CD14-positive monocyte (primary cell): ENCODE measurements at regions not wholly inside any gene's neighbourhood (a gene's known extent, or its start where the extent isn't known, plus 50 kb on each side); places are given as distances from the start of the nearest gene placed in this dataset.

Experiments
- DNase-seq, 3 donors: peaks; one replicate each; pipeline ENCODE4 v3.0.0-alpha.2; 2011 to 2022
- H2AFZ ChIP-seq: 2 replicates; pipeline ENCODE4 v1.6.0; 2012; ENCODE audit warnings: mild to moderate bottlenecking, low read depth, low read length, inconsistent platforms; ENCODE audit not compliant: insufficient read depth, poor library complexity, severe bottlenecking
- H3K27ac ChIP-seq, 2 donors: 1 replicate in 1 of 2; 2 replicates in 1 of 2; pipeline ENCODE4 v1.5.1; 2012 to 2013; ENCODE audit warnings: low read length in 2 of 2, control low read depth in 1 of 2, inconsistent platforms in 1 of 2, low read depth in 1 of 2, mild to moderate bottlenecking in 1 of 2
- H3K27me3 ChIP-seq, 2 donors: one replicate each; pipeline versions ENCODE4 v1.6.0 to v1.6.1; 2011 to 2013; ENCODE audit warnings: low read length in 2 of 2; ENCODE audit not compliant: control insufficient read depth in 2 of 2, insufficient read depth in 2 of 2
- H3K36me3 ChIP-seq, 2 donors: replicated peaks in 1 of 2; 1 replicate in 1 of 2; 2 replicates in 1 of 2; pipeline versions ENCODE4 v1.5.1 to v1.6.1; 2012 to 2013; ENCODE audit warnings: low read length in 2 of 2, control low read depth in 1 of 2, inconsistent platforms in 1 of 2, mild to moderate bottlenecking in 1 of 2; ENCODE audit not compliant: insufficient read depth in 2 of 2, control insufficient read depth in 1 of 2
- H3K4me1 ChIP-seq, 2 donors: 1 replicate in 1 of 2; 2 replicates in 1 of 2; pipeline versions ENCODE4 v1.5.1 to v1.6.1; 2012 to 2013; ENCODE audit warnings: low read length in 2 of 2, control low read depth in 1 of 2, inconsistent platforms in 1 of 2, mild to moderate bottlenecking in 1 of 2, moderate library complexity in 1 of 2; ENCODE audit not compliant: insufficient read depth in 2 of 2, control insufficient read depth in 1 of 2
- H3K4me2 ChIP-seq: replicated peaks from 2 replicates; pipeline ENCODE3; 2012; ENCODE audit warnings: low read length, moderate library complexity, mild to moderate bottlenecking; ENCODE audit not compliant: poor library complexity, severe bottlenecking; ENCODE audit errors: extremely low read depth
- H3K4me3 ChIP-seq, 3 experiments: fragments of 200-600 bp in 1 of 3; sonication (generic) in 1 of 3; replicated peaks in 1 of 3; 1 replicate in 2 of 3; 2 replicates in 1 of 3; pipeline ENCODE4 v1.5.1; 2011 to 2013; ENCODE audit warnings: low read length in 3 of 3, mild to moderate bottlenecking in 3 of 3, control low read depth in 2 of 3, low read depth in 2 of 3, inconsistent platforms in 1 of 3, moderate library complexity in 1 of 3
- H3K79me2 ChIP-seq: 2 replicates; pipeline ENCODE4 v1.6.0; 2012; ENCODE audit warnings: mild to moderate bottlenecking, control low read depth, inconsistent platforms, low read length, moderate library complexity; ENCODE audit not compliant: insufficient read depth
- H3K9ac ChIP-seq: 2 replicates; pipeline ENCODE4 v1.6.0; 2017; ENCODE audit warnings: low read length, mild to moderate bottlenecking; ENCODE audit not compliant: insufficient read depth, poor library complexity, severe bottlenecking
- H3K9me3 ChIP-seq, 2 donors: replicated peaks in 1 of 2; 1 replicate in 1 of 2; 2 replicates in 1 of 2; pipeline versions ENCODE4 v1.5.1 to v1.6.1; 2012 to 2013; ENCODE audit warnings: low read length in 2 of 2, control low read depth in 1 of 2; ENCODE audit not compliant: control insufficient read depth in 1 of 2, insufficient read depth in 1 of 2
- H4K20me1 ChIP-seq: 2 replicates; pipeline ENCODE4 v1.6.0; 2012; ENCODE audit warnings: mild to moderate bottlenecking, low read length, control low read depth, moderate library complexity; ENCODE audit not compliant: insufficient read depth
- H3K27ac Mint-ChIP-seq, 7 donors: one replicate each; pipeline ENCODE4 v1.8.0; 2020; ENCODE audit warnings: mild to moderate bottlenecking in 7 of 7, mixed read lengths in 7 of 7, moderate library complexity in 6 of 7, inconsistent platforms in 2 of 7
- H3K27me3 Mint-ChIP-seq, 3 donors: one replicate each; pipeline ENCODE4 v1.8.0; 2021 to 2022; ENCODE audit warnings: low read depth in 3 of 3, mild to moderate bottlenecking in 3 of 3, mixed read lengths in 3 of 3, moderate library complexity in 3 of 3, inconsistent platforms in 1 of 3
- H3K36me3 Mint-ChIP-seq, 2 donors: one replicate each; pipeline ENCODE4 v1.8.0; 2020; ENCODE audit warnings: mixed read lengths in 2 of 2, inconsistent platforms in 1 of 2, mild to moderate bottlenecking in 1 of 2
- H3K4me1 Mint-ChIP-seq: one replicate; pipeline ENCODE4 v1.8.0; 2020; ENCODE audit warnings: mild to moderate bottlenecking, mixed read lengths
- H3K4me3 Mint-ChIP-seq, 2 donors: one replicate each; pipeline ENCODE4 v1.8.0; 2020; ENCODE audit warnings: mild to moderate bottlenecking in 2 of 2, mixed read lengths in 2 of 2, moderate library complexity in 1 of 2
- H3K9me3 Mint-ChIP-seq, 7 donors: one replicate each; pipeline ENCODE4 v1.8.0; 2020 to 2022; ENCODE audit warnings: mixed read lengths in 7 of 7, mild to moderate bottlenecking in 6 of 7, moderate library complexity in 6 of 7, inconsistent platforms in 2 of 7
- CTCF ChIP-seq: fragments of 200-600 bp; IDR thresholded peaks from one replicate; pipeline ENCODE4 v1.8.0; 2022; ENCODE audit warnings: antibody characterized with exemption, mild to moderate bottlenecking
- WGBS: methylation state at CpG from one replicate; pipeline ENCODE4 v1.1.5; 2013; ENCODE audit warnings: missing lambda C conversion rate; ENCODE audit not compliant: insufficient coverage; 5-methylcytosine and 5-hydroxymethylcytosine counted together
- intact Hi-C, 2 donors: fragments of 100-400 bp; cut with micrococcal nuclease; formaldehyde crosslinking; loops; one replicate each; pipeline versions ENCODE4 v1.15.0 to v1.15.1; 2023

GRCh38 chr3:159685801-159686200 is 302.8 kb upstream of the IL12A start:
- H2AFZ ChIP-seq: no peak overlapping the region
- H3K36me3 ChIP-seq: no peaks in the 10 kb centered on the region
- peak overlapping the region in 1 of 7 donors; percentile 41 for H3K27ac Mint-ChIP-seq
- intact Hi-C loops: no loop called here
- H3K27me3 Mint-ChIP-seq: peaks cover 0 to 5% (median 2%) of the 10 kb centered on the region in 3 donors
- H3K79me2 ChIP-seq: no peaks in the 10 kb centered on the region
- DNase-seq: no peak
- H3K9me3 ChIP-seq: no peaks in the 10 kb centered on the region
- no peak overlapping the region for H3K9ac ChIP-seq
- H3K4me3 Mint-ChIP-seq: no peak overlapping the region
- H3K9me3 Mint-ChIP-seq: peaks cover 3 to 8% (median 6%) of the 10 kb centered on the region in 7 donors
- H3K27ac ChIP-seq: no peak overlapping the region
- no peaks in the 10 kb centered on the region for H4K20me1 ChIP-seq
- H3K4me1 ChIP-seq: no peaks in the 10 kb centered on the region
- no peaks in the 10 kb centered on the region for H3K27me3 ChIP-seq
- TF ChIP-seq CTCF: no peak
- H3K36me3 Mint-ChIP-seq: no peaks in the 10 kb centered on the region
- H3K4me3 ChIP-seq: no peak overlapping the region
- H3K4me1 Mint-ChIP-seq: no peaks in the 10 kb centered on the region
- no peak overlapping the region for H3K4me2 ChIP-seq

- WGBS: 80% methylated on average over 1 of the region's 4 CpGs
- TF ChIP-seq CTCF: no peak
- Histone ChIP-seq H3K9me3 (peaks cover 0 to 2% of the 10 kb centered on the region in 2 donors), H3K9ac (no peak overlapping the region), H3K4me3 (no peak overlapping the region), H3K79me2 (no peaks in the 10 kb centered on the region), H3K27ac (no peak overlapping the region), H2AFZ (no peak overlapping the region), H4K20me1 (no peaks in the 10 kb centered on the region), H3K36me3 (no peaks in the 10 kb centered on the region), H3K4me1 (no peaks in the 10 kb centered on the region), H3K4me2 (no peak overlapping the region), H3K27me3 (no peaks in the 10 kb centered on the region)
- no peak for DNase-seq
- H3K36me3 Mint-ChIP-seq: no peaks in the 10 kb centered on the region
- peaks cover 4 to 11% (median 8%) of the 10 kb centered on the region in 7 donors for H3K9me3 Mint-ChIP-seq
- no peaks in the 10 kb centered on the region for H3K4me1 Mint-ChIP-seq
- H3K27ac Mint-ChIP-seq: no peak overlapping the region
- no peak overlapping the region for H3K4me3 Mint-ChIP-seq
- intact Hi-C loops: no loop called here
- H3K27me3 Mint-ChIP-seq: no peaks in the 10 kb centered on the region
Observed at GRCh38 chr3:159693226-159693625, 295.4 kb upstream of the IL12A start.
